Fibroblast of skin of right quadriceps (primary cell): ENCODE measurements at regions not wholly inside any gene's neighbourhood (a gene's known extent, or its start where the extent isn't known, plus 50 kb on each side); places are given as distances from the start of the nearest gene placed in this dataset.

Experiments used
- DNase-seq: peaks from one replicate; pipeline ENCODE4 v3.0.0-alpha.2; 2013

GRCh38 chr11:123253223-123253622 lies 58.2 kb upstream of the CLMP start:
- no peak for DNase-seq

- DNase-seq: peak; percentile 55
These were observed 56.8 kb upstream of the CLMP start for GRCh38 chr11:123251657-123252344.

GRCh38 chr11:123250892-123251656 lies 56.0 kb upstream of the CLMP start:
- DNase-seq: no peak

- no peak for DNase-seq
These were observed 54.3 kb upstream of the CLMP start for GRCh38 chr11:123249354-123249753.

- DNase-seq: no peak
These were observed 52.8 kb upstream of the CLMP start for GRCh38 chr11:123247813-123248379.

GRCh38 chr11:123247496-123247799 lies 52.4 kb upstream of the CLMP start:
- no peak for DNase-seq

- DNase-seq: peak; percentile 76
These were observed 51.9 kb upstream of the CLMP start for GRCh38 chr11:123246749-123247495.

- no peak for DNase-seq
These were observed 50.5 kb upstream of the CLMP start for GRCh38 chr11:123245567-123245966.
